Stimulated activated CD8-positive, alpha-beta memory T cell treated with anti-CD3 and anti-CD28 coated beads, Interleukin-12 subunit alpha, Interleukin-12 subunit beta, amount 100 ng/mL, for 1 hour (primary cell): ENCODE measurements at regions not wholly inside any gene's neighbourhood (a gene's known extent, or its start where the extent isn't known, plus 50 kb on each side); places are given as distances from the start of the nearest gene placed in this dataset.

ENCODE experiments used
- DNase-seq: peaks from one replicate; pipeline ENCODE4 v3.0.0-alpha.2; 2020; ENCODE audit warnings: low read depth

DNA sequence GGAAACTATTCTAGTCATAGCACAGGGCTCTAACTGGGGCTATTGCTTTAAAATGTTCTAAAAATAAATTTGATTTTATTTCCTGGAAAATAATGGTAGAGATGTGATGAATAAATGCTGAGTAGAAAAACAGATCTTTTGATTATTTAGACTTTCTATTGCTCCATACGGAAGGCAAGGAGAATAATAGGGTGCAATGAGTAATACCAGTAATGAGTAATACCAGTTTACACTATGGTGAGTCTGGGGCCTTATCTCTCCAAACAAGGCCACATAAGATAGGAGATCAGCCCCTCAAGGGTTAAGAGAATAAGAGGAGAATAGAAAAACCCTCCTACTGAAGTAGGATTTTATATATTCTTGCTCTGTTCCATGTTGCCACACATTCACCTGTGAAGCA is 390.4 kb downstream of the KLF5 start:
- DNase-seq, result no peak

DNA sequence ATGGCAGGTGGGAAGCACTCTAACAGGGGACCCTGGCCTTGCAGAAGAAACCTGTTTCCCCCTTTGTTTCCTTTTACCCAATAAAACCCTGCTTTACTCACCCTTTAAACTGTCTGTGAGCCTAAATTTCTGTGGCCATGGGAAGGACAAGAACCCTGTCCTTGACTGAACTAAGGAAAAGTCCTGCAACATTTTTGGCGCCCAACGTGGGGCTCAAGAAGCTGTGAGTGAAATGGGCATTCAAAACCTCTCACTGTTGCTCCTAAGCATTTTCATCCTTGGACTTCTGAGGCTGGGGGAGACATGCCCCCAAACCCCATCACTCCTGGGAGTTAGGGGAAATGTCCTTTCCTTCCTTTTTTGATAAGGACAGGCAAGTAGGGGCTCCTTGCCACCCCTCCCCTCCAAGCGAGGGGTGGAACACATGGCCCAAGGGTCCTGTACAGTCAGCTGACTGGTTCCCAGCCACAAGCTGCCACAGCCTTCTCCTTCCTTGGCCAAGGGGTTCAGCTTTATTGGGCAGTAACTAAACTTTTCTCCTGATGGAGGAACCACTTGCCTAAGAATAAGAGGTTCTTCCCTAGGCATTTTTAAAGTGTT is 381.6 kb downstream of the KLF5 start:
- DNase-seq, result no peak

DNA sequence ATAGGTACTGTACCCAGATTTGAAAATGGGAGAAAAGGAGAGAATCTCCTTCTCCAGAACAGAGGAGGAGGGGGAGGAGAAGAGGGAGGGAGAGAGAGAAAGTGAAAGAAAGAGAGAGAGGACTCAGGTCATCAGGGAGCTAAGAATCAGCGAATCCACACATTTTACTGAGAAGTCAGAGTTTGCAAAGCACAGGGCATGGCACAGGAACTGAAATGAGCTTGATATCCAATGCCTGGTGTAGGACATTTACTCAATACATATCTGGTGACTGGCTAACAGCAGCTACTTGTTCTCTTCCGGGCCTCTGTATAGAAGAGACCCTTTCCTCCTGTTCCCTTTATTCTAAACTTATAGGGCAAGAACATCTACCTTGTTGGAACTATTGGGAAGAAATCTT is 375.1 kb downstream of the KLF5 start:
- DNase-seq, result no peak

DNA sequence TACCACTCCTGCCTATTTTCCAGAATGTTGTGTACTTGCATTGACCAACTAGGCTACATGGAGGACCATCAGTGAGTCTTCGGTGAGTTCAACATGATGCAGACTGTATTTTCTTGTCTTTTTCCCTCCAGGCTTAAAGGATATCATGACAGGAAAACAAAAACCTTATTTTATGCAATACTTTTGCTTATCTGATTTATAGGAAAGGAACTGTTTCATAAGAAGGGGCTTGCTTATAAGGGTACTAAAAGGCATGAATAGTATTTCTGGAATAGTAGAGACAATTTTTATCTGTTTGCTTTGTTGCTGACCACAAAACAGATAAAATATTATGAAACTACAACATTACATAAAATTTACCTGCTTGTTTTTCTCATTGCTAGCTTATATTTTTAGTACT is 374.7 kb downstream of the KLF5 start:
- no peak for DNase-seq

DNA sequence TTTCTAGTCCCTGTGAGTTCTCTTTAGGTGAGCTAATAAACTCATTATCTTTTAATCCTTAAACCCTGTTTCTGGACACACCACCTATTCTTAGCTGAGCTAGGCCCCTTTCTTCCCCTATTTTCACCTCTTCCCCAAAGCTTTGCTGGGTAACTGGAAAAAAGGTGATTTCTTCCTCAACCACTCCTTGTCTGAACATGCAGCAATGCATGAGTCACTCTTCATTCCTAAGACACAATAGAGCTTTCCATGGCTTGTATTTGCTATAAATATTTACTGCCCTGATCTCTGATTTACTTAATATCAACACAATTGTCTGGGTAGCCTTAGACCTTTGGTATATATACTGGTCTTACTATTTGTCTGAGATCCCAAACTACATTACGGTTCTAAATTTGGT is 370.9 kb downstream of the KLF5 start:
- DNase-seq, result no peak

DNA sequence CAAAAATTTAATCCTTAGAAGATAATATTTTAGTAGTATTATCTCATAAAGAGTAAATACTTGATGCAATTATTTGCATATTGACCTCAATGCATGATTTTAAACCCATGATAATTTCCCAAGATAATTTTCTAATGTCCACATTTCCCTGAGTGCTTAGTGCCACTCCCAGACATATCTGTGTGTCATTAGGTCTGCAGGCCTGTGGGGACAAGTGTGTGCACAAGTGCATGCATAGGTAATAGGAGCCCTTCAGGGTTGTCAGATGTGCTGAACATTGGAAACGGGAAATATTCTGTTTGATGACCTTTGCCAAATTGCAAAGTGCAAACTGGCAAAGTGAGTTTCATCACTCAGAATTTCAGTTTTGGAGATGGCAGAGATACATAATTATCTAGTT is 369.9 kb downstream of the KLF5 start:
- DNase-seq, result no peak

DNA sequence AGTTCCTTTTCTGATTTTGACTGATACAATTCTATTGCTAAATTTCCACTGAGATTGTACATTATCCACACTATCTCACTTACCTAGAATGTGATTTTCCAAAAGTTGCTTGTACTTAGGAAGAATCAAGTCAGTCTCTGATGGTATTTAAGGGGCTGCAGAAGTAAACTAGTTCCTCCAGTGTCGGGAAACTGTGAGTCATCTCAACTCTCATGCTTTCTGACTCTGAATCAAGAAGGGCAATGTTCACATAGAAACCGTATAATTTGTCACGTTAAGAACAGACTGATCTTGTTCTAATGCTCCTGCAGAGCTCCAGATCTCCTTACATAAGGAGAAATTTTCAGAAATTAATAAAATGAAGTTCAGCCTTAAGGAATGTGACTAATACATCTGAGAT is 369.3 kb downstream of the KLF5 start:
- no peak for DNase-seq

DNA sequence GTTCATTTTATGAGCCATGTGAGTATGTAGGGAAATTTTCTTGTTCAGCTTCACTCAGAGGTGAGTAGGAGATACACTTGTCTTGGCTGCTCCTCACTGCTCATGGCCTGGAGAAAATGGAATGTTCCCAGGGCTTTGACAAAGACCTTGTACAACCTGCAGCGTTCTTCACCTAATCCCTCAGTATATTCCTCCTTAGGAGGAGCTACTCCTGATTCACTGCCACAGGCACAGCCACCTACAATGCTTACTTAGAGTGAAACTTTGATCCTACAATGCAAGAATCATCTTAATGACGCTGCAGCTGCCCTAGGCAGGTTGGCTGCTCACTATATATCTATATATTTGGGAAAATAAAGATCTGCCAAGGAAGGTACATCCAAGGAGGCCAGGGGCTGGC is 364.2 kb downstream of the KLF5 start:
- DNase-seq, result no peak

DNA sequence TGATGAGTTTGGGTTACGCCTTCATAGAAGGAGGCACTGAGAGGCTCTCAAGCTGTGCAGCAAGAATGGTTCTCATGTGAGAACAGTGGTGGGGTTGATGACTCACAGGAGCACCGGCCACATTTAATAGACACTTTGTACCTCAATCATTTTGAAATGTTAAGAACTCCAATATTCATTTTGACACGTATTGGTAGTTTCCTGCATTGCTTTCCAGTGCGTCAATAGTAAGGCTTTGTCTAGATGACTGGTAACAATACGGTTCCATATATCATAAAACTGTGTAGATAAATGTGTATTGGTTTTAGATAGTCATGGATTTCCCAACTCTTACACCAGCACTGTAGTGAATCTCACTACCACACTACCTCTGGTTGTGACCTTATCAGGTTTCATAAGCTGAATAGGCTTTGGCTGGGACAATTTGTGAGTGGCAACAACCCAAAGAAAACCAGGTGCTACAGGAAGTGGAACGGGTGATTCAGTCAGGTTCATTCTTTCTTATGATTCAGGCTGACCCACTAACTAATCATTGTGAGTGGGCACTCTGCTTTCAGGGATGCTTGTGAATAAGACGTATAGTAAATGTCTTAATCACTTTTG is 362.6 kb downstream of the KLF5 start:
- DNase-seq, result no peak

DNA sequence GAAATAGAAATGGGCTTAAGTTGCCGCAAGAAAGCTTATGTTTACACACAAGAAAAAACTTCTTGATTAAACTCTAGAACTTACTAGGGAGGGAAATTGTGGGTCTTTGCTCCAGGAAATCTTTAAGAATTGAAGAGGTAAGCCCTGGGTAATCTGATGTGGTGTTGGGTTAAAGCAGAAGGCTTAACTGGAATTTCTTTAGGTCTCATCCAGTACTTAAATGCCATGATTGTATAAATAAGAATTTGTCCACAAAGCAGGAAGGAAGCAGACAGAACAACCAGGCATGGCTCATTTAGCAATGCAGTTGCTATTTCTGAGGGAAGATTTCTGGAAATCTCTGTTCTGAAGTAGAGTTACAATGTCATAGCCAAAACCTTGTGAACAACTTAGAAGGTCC is 360.4 kb downstream of the KLF5 start:
- no peak for DNase-seq

DNA sequence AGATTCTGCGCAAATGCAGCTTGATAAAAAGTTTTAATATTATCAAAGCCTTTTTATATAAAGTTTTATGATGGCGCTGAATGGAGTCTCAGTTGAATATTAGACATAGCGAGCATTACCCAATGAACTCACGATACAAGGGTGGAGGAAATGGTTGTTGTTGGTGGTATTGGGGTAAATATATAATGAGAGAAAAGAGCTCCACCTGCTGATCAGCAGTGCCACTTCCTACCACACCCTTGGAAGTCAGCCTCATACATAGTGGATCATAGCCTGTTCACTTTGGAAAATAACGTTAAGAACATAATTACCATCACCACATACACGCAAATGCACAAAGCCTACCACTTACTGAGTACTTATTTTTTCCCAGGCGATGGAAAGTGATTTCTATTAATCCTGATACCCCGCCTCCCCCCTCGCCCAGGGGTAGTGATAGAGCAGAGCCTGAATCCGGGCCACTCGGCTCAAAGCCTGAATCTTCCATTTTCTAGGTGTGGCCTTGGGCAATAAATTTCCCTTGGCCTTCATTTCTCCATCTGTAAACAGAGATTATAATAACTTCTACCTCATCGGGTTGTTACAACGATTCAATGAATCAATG is 358.3 kb downstream of the KLF5 start:
- DNase-seq, result no peak

DNA sequence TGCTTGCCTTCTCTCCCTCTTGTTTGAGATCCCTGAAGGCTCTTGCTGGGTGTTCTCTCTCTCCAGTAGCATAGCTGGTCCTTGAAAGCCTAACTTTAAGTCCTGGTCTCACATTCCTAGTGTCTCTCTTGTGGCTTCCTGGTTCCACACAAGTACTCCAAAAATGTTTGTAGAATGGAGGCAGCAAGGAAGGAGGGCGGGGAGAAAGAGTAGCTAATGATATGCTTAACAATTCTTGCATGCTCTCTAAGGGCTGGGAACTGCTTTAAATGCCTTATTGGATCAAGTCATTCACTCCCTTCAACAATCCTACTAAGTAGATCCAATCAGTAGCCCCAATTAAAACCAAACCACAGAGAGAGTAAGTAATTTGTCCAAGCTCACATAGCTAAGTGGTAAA is 357.3 kb downstream of the KLF5 start:
- DNase-seq, result no peak

DNA sequence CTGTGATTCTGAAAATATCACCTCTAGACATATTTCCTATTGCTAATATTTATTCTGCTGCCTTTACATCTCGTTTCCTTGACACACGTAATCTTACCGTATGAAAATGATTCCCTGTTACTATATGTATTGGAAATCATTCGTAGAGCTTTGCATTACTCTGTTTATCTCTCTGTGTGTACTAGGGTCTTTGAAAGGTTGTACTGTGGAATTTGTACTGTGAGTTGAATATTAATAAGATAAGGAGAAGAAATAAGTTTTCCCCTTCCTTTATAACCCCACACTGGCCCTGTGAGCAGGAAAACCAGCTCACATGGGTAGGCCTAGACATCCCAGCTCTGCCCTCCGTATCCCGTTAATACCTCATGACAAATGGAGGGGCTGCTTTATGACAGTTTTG is 354.9 kb downstream of the KLF5 start:
- DNase-seq, result no peak

DNA sequence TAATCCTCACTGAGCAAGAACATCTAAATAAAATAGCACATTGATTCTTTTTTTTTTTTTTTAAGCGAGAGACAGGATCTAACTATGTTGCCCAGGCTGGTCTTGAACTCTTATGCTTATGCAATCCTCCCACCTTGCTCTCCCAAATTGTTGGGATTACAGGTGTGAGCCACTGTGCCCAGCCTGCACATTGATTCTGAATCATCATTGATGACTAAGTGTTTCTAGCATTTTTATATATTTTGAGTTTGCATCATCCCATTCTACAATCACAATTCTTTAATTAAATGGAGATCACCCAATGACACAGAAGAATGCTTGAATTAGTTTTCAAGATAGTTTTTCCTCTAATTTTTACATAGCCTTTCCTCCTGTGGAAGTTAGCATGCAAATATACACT is 354.1 kb downstream of the KLF5 start:
- no peak for DNase-seq

DNA sequence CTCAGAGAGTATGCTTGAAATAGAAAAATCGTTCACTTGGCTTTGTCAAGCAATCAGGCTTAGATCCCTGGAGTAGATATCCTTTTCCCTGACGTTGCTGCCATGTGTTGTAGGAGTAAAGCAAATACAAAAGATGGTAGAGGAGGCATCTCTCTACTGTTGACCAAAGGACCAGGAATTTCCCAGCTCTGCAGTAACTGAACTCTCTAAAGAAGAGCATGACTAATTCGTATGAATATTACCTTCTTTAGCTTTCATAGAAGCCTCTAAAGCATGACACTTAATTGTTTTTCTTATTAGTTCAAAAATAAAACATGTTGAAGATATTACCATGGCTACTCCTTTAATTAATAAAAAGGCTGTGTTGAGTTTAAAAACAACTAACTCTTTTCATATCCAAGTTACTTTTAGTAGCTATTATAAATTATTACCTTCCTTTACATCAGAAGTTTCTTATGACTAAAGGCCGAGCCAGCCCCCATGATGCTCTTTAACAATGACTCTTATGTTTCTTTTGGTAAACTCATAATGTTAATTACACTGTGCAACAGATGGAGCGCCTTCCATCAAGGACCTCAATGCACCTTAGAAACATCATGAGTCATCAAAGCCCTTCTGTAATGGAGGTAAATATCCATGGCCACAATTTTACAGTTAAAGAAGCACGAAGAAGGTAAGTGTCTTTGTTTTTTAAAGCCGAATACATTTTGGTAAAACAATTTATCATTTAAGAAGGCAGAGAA is 352.4 kb downstream of the KLF5 start:
- DNase-seq, result no peak

DNA sequence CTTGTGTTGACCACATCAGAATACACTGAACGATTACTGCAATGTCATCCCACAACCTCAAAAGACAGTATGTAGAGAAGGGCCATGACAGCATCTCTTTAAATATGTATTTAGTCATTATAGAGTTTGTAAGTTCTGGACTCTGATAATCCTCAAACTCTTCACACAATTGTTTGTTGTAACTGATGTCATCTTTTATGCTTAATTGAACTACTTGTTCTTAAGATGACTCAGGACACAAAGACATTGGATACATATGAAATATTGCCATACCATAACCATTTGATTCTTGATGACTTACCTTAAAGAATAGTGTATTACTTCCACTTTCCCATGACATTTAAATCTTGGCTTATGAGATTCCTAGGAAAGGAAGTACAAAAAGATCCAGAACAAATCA is 347.6 kb downstream of the KLF5 start:
- DNase-seq, result no peak

DNA sequence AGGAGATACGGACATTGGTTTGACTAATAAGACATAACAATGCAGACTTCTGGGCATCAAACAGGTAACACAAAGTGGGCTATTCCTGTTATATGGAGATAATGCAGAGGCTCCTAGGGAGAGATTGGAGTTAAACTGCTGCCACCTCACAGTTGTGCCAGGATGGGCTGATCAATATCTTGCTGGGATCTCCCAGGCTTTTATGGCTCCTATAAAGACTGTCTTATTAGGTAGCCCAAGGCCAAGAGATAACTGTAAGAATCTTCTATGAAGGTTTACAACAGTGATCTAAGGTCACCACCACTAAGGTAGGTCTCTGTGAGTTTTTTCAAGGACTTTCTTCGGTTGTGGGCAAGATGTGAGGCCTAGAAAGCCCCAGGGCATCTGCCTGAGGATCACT is 345.8 kb downstream of the KLF5 start:
- no peak for DNase-seq

DNA sequence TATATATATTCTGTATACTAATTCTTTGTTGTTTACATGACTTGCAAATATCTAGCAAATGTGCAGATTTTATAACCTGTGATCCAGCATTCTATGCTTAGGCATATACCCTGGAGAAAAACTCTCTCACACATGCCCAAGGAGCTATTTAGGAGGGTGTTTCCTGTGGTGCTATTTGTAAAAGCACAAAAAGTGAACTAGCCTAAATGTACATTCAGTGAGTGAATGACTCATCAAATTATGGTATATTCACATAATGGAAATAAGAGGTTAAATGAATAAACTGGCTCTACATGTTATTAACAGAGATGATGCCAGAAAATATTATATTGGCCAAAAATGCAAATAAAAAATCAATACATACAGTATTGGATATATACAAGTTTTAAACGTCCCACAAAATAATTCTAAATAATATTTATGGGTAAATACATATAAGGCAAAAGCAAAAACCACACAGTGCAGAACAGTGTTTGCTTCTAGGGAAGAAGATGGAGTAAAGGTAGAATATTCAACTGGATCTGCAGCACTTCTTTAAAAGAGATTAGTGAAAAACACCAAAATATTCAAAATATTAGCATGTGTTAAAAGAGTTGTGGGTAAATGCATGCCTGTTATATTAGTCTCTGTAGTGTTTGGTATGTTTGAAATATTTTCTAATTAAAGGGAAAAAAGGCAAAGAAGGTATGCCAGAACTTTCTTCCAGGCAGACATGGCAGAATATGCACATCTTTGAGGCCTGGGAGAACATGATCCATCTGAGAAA is 344.7 kb downstream of the KLF5 start:
- no peak for DNase-seq

DNA sequence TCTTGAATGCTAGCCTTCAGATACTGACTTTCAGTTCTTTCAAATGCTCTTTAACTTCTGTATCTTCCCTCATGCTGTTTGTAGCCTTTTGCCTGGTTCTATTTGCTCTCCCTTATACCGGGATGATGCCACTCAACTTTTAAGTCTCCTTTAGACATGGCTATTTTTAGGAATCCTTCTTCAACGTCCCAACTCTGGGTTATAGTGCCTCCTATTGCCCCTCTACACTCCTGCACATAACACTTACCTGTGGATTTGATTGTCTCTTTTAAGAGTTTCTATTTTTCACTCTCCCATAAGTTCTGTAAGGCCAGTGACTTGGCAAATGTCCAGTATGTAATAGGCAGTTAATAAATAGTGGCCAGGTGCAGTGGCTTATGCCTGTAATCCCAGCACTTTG is 343.0 kb downstream of the KLF5 start:
- DNase-seq, result no peak

DNA sequence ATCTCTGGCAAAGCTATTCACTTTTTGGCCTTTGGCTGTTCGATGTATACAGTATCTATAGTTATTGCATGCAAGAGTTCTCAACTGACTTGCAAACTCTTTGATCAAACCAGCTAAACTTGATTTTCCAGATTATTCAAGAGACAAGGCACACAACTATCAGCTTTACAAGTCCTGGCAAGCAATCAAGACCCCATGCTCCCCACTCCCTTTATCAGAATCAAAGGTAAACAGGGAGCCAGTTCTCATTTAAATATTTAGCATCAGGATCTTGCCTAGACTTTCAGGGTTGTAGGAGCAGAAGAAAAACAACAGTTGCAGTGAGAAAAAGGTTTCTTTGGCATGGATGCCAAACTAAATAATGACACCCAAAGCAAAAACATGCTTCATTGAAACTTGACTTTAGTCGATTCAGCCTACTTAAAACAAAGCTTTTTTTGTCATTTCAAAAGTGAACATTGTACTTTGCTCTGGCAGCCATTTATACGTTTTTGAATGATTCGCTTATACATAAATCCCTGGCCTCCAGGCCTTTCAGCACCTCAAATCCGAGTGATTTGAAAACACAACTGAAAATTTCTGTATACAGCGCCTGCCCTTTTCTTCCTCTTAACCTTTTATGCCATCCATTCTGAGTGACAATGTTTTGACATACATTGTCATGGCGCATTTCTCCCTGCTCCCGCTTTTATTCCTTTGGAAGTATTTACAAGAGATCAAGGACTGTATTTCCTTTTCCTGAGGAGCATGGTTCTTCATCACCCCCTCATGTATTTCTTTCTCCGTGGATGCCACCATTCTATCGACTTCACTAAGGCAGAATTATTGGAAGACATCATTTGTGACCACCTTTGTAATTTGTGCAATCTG is 340.8 kb downstream of the KLF5 start:
- DNase-seq, result no peak

DNA sequence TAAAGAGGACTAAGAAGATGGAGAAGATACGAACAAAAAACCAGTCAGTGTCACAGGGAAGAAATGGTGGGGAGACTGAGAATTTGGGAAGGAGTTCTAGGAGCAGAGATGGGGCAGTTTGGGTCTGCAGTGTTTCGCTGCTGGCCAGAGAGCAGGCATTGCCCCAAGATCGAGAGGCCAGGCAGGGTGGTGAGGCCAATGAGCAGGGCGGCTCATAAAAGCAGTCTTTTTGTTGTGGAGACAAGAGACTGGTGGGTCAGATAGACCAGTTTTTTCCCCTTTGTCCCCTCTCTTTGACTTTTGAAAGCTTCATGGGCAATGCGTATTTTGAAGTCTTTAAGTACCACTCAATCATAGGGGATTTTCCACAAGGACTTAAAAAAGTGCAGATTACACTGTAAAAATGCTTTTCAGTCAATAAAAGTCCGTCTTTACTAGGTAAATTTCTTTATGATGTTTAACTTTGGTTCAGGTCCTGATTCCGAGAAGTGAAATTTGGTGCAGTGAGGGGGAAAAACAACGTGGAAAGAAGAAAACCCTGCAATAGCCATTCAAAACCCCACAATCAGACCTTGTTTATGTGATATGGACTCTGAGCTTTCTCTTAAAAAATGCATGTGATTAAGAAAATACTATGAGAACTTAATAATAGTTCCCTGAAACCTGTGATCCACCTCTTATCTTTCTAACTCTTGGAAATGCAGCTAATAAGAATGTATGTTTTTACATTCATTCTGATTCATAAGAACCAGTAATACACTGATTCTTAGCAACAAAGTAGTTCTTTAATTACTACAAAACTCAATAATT is 338.9 kb downstream of the KLF5 start:
- no peak for DNase-seq
